VCaP (cell line): ENCODE measurements at regions not wholly inside any gene's neighbourhood (a gene's known extent, or its start where the extent isn't known, plus 50 kb on each side); places are given as distances from the start of the nearest gene placed in this dataset.

Source experiments
- H3K27ac ChIP-seq: fragments of 450-650 bp; 2 replicates; pipeline ENCODE4 v1.5.1; 2017
- TF ChIP-seq, protein P1 (sequence below): fragments of 450-650 bp; conservative IDR thresholded peaks from 2 replicates; pipeline ENCODE4 v1.5.1; 2017; ENCODE audit warnings: mild to moderate bottlenecking, moderate library complexity

DNA sequence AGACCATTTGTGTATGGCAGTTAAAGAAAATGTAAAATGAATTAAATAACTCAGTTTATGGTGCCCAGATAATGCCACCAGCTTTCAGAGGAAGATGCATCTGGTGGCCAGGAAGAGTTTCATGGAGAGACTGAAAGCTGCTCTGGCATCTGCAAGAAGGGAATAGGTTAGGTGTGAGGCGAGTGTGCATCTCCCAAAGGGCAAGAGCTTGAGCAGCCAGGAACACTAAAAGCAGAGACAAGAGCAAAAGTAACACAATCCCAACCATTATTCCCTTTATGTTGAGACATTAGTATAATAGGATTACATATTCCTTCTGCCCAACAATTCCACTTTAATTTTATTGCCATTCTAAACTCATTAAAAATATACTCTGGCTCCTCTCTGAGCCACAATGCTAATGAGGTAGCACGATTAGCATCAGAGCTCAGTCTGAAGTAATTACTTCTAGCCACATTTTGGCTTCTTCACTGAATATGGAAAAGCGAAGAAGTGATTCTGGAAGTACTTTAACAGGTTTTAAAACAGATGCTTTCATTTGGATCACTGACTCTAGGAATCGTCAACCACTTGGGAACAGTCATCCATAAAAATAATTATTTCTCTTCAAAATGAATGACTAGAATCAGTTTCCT, 309.4 kb upstream of the TMTC1 start:
- H3K27ac ChIP-seq, result no peak overlapping the region
- TF ChIP-seq, protein P1, sequence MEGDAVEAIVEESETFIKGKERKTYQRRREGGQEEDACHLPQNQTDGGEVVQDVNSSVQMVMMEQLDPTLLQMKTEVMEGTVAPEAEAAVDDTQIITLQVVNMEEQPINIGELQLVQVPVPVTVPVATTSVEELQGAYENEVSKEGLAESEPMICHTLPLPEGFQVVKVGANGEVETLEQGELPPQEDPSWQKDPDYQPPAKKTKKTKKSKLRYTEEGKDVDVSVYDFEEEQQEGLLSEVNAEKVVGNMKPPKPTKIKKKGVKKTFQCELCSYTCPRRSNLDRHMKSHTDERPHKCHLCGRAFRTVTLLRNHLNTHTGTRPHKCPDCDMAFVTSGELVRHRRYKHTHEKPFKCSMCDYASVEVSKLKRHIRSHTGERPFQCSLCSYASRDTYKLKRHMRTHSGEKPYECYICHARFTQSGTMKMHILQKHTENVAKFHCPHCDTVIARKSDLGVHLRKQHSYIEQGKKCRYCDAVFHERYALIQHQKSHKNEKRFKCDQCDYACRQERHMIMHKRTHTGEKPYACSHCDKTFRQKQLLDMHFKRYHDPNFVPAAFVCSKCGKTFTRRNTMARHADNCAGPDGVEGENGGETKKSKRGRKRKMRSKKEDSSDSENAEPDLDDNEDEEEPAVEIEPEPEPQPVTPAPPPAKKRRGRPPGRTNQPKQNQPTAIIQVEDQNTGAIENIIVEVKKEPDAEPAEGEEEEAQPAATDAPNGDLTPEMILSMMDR, result no peak

DNA sequence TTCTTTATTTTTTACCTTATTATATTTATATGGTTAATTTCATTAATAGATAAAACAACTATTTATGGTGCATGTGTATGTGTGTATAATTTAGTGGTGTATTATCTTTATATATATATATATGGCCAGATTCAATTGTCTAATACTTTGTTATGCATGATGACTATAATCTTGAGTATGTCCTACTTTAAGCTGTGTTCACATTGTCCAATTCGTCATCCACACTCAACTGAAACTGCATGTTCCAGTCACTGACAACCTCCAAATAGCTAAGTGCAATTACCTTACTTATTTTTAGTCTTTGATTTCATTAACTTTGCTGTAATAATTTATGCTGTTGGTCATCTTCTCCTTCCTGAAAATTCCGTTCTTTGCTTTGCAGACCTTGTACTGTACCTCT, 306.5 kb upstream of the TMTC1 start:
- TF ChIP-seq, protein P1, result no peak
- no peak overlapping the region for H3K27ac ChIP-seq

- TF ChIP-seq, protein P1, result no peak
- H3K27ac ChIP-seq, result no peak overlapping the region
Measured at GRCh38 chr12:30088259-30088995, 304.7 kb upstream of the TMTC1 start.

DNA sequence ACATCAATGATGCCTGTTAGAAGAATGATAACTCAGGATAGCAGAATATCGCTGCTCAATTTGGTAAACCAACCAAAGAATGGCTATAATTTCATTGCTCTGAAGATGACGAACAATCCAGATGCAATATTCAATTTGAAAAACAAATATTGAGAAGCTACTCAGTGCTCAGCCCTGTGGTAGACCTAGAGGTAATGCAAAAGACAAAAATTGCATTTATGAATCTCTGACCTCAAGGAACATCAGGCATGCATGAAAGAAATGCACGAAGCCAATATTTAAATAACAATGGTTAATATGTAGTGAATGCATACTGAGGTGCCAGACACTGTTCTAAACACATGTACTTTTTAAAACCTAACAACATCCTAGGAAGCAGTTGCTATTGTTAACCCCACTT, 298.6 kb upstream of the TMTC1 start:
- TF ChIP-seq, protein P1, result no peak

GRCh38 chr12:30074916-30075315, 291.2 kb upstream of the TMTC1 start:
- TF ChIP-seq, protein P1, result no peak
- no peak overlapping the region for H3K27ac ChIP-seq

More for the DNA sequence above, 298.6 kb upstream of the TMTC1 start:
- H3K27ac ChIP-seq, result no peak overlapping the region

- TF ChIP-seq, protein P1, result no peak
- H3K27ac ChIP-seq, result no peak overlapping the region
Measured at GRCh38 chr12:30072824-30073223, 289.1 kb upstream of the TMTC1 start.

GRCh38 chr12:30067146-30067545, 283.4 kb upstream of the TMTC1 start:
- no peak overlapping the region for H3K27ac ChIP-seq
- TF ChIP-seq, protein P1, result no peak
